ENCODE measurements at regions not wholly inside any gene's neighbourhood (a gene's known extent, or its start where the extent isn't known, plus 50 kb on each side); places are given as distances from the start of the nearest gene placed in this dataset.
A peak's percentile ranks its signal among the peaks of the same experiment; 100 is the strongest.

- no peak for DNase-seq (ENCODE audit: low spot score)
- H3K4me1 Mint-ChIP-seq (ENCODE audit: low read depth) = peaks cover 88% of the 10 kb centered on the region
- intact Hi-C loops (cut with micrococcal nuclease) = loop anchor here (1.0 to 2.0 kb wide), 2 partner anchors 30 to 61 kb away; no protein-coding TSS in a partner anchor
- H3K36me3 Mint-ChIP-seq (ENCODE audit: low read depth) = peaks cover 4% of the 10 kb centered on the region
- peak overlapping the region; percentile 48 for H3K27ac Mint-ChIP-seq
- no peaks in the 10 kb centered on the region for H3K27me3 Mint-ChIP-seq (ENCODE audit: insufficient read depth)
- no peak overlapping the region for H3K4me3 Mint-ChIP-seq
- H3K9me3 Mint-ChIP-seq = no peaks in the 10 kb centered on the region
Measured at GRCh38 chr10:110365356-110366143, 60.8 kb upstream of the SMNDC1 start.

DNA sequence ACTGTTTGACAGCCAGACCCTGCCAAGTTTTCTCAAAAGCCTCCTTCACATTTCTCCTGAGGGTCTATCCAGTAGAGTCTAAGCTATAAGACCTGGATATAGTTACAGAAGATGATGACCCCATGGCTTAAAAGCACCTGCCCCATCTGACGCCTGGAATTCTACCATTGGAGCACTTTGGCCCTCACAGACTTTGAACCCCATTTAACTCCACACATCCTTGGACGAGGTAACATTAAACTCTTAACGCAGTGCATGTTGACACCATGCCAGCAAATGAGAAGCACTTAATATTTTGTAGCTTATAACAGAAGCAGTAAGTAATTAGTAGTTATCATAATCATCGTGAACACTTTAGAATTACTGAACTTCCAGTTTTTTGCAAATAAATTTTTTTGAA lies 61.9 kb upstream of the SMNDC1 start:
- H3K27ac Mint-ChIP-seq = no peak overlapping the region
- peaks cover 4% of the 10 kb centered on the region for H3K36me3 Mint-ChIP-seq (ENCODE audit: low read depth)
- no peaks in the 10 kb centered on the region for H3K27me3 Mint-ChIP-seq (ENCODE audit: insufficient read depth)
- intact Hi-C loops (cut with micrococcal nuclease) = no loop called here
- H3K4me3 Mint-ChIP-seq = no peak overlapping the region
- no peak for DNase-seq (ENCODE audit: low spot score)
- no peaks in the 10 kb centered on the region for H3K9me3 Mint-ChIP-seq
- H3K4me1 Mint-ChIP-seq (ENCODE audit: low read depth) = peaks cover 80% of the 10 kb centered on the region

DNA sequence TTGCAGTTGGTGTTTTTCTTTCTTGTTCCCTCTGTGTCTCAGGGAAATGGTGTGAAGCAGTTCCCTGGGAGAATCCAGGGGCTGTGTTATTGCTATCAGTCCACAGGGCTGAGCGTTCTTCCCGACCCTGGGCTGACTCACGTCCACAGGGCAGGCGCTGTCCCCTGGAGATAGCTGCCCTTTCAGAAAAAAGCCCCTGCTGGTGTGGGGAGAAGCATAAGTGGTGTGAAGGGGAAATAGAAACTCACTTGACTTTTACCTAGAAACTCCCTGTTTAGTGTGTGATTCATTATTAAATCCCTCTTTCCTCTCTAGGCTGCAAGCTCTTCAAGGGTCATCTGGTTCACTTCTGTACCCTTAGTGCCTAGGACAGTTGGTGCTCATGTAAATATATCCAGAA lies 63.3 kb upstream of the SMNDC1 start:
- Mint-ChIP-seq H3K9me3 (no peaks in the 10 kb centered on the region), H3K27ac (peak overlapping the region; percentile 61), H3K4me3 (peak overlapping the region; percentile 21), H3K27me3 (ENCODE audit: insufficient read depth) (no peaks in the 10 kb centered on the region), H3K36me3 (ENCODE audit: low read depth) (peaks cover 1% of the 10 kb centered on the region), H3K4me1 (ENCODE audit: low read depth) (peaks cover 81% of the 10 kb centered on the region)
- intact Hi-C loops (cut with micrococcal nuclease) = no loop called here
- DNase-seq (ENCODE audit: low spot score) = no peak

- Mint-ChIP-seq H3K9me3 (no peaks in the 10 kb centered on the region), H3K4me1 (ENCODE audit: low read depth) (peaks cover 79% of the 10 kb centered on the region), H3K36me3 (ENCODE audit: low read depth) (peaks cover under 1% of the 10 kb centered on the region), H3K27me3 (ENCODE audit: insufficient read depth) (no peaks in the 10 kb centered on the region), H3K27ac (peak overlapping the region; percentile 61), H3K4me3 (no peak overlapping the region)
- no peak for DNase-seq (ENCODE audit: low spot score)
- intact Hi-C loops (cut with micrococcal nuclease) = no loop called here
Measured at GRCh38 chr10:110368556-110368955, 63.8 kb upstream of the SMNDC1 start.

- H3K27me3 Mint-ChIP-seq (ENCODE audit: insufficient read depth) = no peaks in the 10 kb centered on the region
- intact Hi-C loops (cut with micrococcal nuclease) = no loop called here
- no peaks in the 10 kb centered on the region for H3K9me3 Mint-ChIP-seq
- no peaks in the 10 kb centered on the region for H3K36me3 Mint-ChIP-seq (ENCODE audit: low read depth)
- no peak overlapping the region for H3K27ac Mint-ChIP-seq
- H3K4me1 Mint-ChIP-seq (ENCODE audit: low read depth) = peaks cover 68% of the 10 kb centered on the region
- H3K4me3 Mint-ChIP-seq = no peak overlapping the region
- no peak for DNase-seq (ENCODE audit: low spot score)
Measured at GRCh38 chr10:110370006-110370405, 65.3 kb upstream of the SMNDC1 start.

- no peaks in the 10 kb centered on the region for H3K36me3 Mint-ChIP-seq (ENCODE audit: low read depth)
- H3K27ac Mint-ChIP-seq = no peak overlapping the region
- no peaks in the 10 kb centered on the region for H3K27me3 Mint-ChIP-seq (ENCODE audit: insufficient read depth)
- intact Hi-C loops (cut with micrococcal nuclease) = loop anchor here (1.0 kb wide), 1 partner anchor 48 kb away; no protein-coding TSS in a partner anchor
- H3K9me3 Mint-ChIP-seq = no peaks in the 10 kb centered on the region
- peaks cover 51% of the 10 kb centered on the region for H3K4me1 Mint-ChIP-seq (ENCODE audit: low read depth)
- no peak for DNase-seq (ENCODE audit: low spot score)
- H3K4me3 Mint-ChIP-seq = no peak overlapping the region
Measured at GRCh38 chr10:110372656-110373055, 67.9 kb upstream of the SMNDC1 start.

GRCh38 chr10:110373059-110373458 lies 68.3 kb upstream of the SMNDC1 start:
- no peaks in the 10 kb centered on the region for H3K9me3 Mint-ChIP-seq
- no peak overlapping the region for H3K27ac Mint-ChIP-seq
- H3K27me3 Mint-ChIP-seq (ENCODE audit: insufficient read depth) = no peaks in the 10 kb centered on the region
- H3K4me1 Mint-ChIP-seq (ENCODE audit: low read depth) = peaks cover 47% of the 10 kb centered on the region
- no peak overlapping the region for H3K4me3 Mint-ChIP-seq
- no peak for DNase-seq (ENCODE audit: low spot score)
- intact Hi-C loops (cut with micrococcal nuclease) = loop anchor here (1.0 kb wide), 1 partner anchor 49 kb away; no protein-coding TSS in a partner anchor
- H3K36me3 Mint-ChIP-seq (ENCODE audit: low read depth) = no peaks in the 10 kb centered on the region

DNA sequence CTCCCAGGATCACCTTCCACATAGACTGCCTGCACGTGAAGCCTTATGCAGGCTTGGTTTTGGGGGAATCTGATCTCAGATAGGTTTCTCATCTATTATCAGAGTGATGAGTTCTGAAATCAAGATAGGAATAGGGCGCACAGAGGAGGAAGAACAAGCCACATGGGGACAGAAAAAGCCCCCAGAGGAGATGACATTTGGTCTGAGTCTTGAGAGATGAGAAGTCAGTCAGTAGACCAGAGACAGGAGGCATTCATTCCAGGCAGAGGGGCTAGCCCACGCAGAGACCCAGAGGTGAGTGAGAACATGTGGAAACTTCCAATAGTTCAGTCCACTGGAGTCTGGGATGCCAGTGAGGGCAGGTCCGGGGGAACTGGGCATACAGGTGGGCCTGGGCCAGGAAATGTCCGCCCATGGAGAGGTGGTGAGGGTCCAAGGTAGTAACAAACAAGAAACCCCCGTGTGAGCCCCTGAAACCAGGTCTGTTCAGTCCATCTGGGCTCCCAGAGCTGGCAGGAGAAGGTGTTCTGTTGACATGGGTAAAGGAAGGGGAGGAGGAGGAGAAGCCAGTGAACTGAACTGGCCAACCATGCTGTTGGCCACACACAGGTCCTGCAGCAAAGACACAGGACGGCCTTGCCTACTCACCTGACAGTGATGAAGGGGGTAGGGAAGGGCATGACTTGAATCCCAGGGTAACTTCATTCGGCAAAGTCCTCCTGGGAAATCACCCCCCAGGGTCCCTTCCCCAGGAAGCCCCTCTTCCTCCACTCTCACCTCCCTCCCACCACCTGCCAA lies 69.3 kb upstream of the SMNDC1 start:
- Mint-ChIP-seq H3K27me3 (ENCODE audit: insufficient read depth) (no peaks in the 10 kb centered on the region), H3K36me3 (ENCODE audit: low read depth) (no peaks in the 10 kb centered on the region), H3K9me3 (no peaks in the 10 kb centered on the region), H3K4me3 (no peak overlapping the region), H3K27ac (no peak overlapping the region), H3K4me1 (ENCODE audit: low read depth) (peaks cover 37% of the 10 kb centered on the region)
- intact Hi-C loops (cut with micrococcal nuclease) = loop anchor here (1.0 kb wide), 1 partner anchor 50 kb away; no protein-coding TSS in a partner anchor
- no peak for DNase-seq (ENCODE audit: low spot score)

DNA sequence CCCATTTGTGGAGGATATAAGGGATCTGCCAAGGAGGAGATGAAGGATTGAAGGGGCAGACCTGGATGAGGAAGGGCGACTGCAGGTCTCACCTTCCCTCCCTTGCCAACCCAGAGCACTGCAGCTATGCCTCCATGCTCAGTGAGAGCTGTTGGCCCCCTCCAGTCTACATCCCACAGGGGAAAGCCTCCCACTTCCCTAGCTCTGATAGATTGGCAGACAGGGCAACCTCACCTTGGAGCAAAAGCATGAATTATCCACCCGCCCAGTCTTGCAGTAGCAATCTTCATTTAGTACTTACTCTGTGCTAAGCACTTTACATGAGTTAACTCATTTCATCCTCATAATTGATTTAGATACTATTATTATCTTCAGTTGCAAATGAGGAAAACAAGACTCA lies 70.4 kb upstream of the SMNDC1 start:
- intact Hi-C loops (cut with micrococcal nuclease) = no loop called here
- Mint-ChIP-seq H3K9me3 (no peaks in the 10 kb centered on the region), H3K4me3 (no peak overlapping the region), H3K4me1 (ENCODE audit: low read depth) (peaks cover 34% of the 10 kb centered on the region), H3K27ac (no peak overlapping the region), H3K36me3 (ENCODE audit: low read depth) (no peaks in the 10 kb centered on the region), H3K27me3 (ENCODE audit: insufficient read depth) (no peaks in the 10 kb centered on the region)
- no peak for DNase-seq (ENCODE audit: low spot score)

DNA sequence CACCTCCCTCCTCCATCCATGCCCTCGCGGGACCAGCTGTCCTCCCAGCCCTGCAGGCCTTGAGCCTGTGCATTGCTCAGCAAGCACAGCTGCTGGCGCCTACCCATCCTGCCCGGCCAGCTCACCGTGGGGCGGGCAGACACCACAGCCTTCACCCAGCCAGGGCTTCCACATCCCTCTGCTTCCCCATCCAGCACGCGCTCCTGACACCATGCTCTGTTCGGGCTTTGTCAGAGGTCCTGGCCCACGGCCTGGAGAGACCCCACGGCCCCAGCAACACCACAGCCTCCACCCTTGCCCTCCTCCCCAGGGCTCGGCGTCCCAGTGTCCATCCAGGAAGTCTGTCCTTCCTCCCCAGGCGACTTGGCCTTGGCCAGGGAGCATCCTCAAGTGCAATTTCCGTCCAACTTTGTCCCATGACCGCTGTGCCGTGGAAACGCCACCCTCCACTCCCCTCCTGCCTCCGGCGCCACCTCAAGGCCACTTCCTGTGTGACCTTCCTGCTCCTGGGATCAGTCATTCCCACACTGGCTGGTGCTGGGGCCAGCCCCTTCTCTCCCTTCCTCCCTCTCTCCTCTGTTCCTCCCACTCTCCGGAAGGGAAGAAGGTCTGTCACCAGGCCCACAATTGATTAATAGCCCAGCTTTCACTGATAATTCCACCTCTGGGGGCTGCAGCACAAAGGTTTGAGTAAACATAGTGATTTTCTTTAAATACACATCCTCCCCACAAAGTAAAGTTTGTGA lies 71.5 kb upstream of the SMNDC1 start:
- Mint-ChIP-seq H3K27me3 (ENCODE audit: insufficient read depth) (no peaks in the 10 kb centered on the region), H3K4me3 (no peak overlapping the region), H3K9me3 (no peaks in the 10 kb centered on the region), H3K4me1 (ENCODE audit: low read depth) (peaks cover 42% of the 10 kb centered on the region), H3K36me3 (ENCODE audit: low read depth) (no peaks in the 10 kb centered on the region), H3K27ac (no peak overlapping the region)
- DNase-seq (ENCODE audit: low spot score) = no peak
- intact Hi-C loops (cut with micrococcal nuclease) = no loop called here

- DNase-seq (ENCODE audit: low spot score) = no peak
- Mint-ChIP-seq H3K9me3 (no peaks in the 10 kb centered on the region), H3K36me3 (ENCODE audit: low read depth) (no peaks in the 10 kb centered on the region), H3K4me3 (no peak overlapping the region), H3K27me3 (ENCODE audit: insufficient read depth) (peaks cover 2% of the 10 kb centered on the region), H3K4me1 (ENCODE audit: low read depth) (peaks cover 48% of the 10 kb centered on the region), H3K27ac (peak overlapping the region; percentile 5)
- intact Hi-C loops (cut with micrococcal nuclease) = no loop called here
Measured at GRCh38 chr10:110376767-110377160, 72.0 kb upstream of the SMNDC1 start.

DNA sequence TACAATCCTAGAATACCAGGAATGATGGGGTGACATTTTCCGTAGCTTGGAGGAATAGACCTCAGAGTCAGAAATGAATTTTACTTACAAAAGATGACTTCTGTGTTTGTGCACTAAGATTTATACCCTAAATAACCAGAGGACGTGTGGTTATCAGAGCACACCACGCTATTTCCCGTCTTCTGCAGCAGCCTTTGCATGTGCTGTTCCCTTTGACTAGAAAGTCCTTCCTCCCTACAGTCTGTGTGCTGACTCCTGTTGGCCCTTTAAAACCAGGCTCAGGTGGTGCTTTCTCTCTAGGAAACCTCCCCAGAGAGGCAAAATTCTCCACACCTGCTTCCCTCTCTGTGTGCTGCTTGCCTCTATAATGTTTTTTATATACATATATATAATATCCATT lies 73.3 kb upstream of the SMNDC1 start:
- Mint-ChIP-seq H3K4me1 (ENCODE audit: low read depth) (peaks cover 43% of the 10 kb centered on the region), H3K27me3 (ENCODE audit: insufficient read depth) (peaks cover 2% of the 10 kb centered on the region), H3K4me3 (no peak overlapping the region), H3K36me3 (ENCODE audit: low read depth) (no peaks in the 10 kb centered on the region), H3K9me3 (no peaks in the 10 kb centered on the region), H3K27ac (no peak overlapping the region)
- no peak for DNase-seq (ENCODE audit: low spot score)
- intact Hi-C loops (cut with micrococcal nuclease) = no loop called here

All from activated T-helper 1 cell treated with anti-CD3 and anti-CD28 coated beads, Interleukin-12 subunit alpha, Interleukin-12 subunit beta, Interleukin-2, Interleukin-4 antibody, amounts not matched to agents 30 ng/mL and 10 ng/mL and 1 ng/mL, durations not matched to agents 14 hours and 24 hours and 36 hours (primary cell).